ENCODE measurements at regions not wholly inside any gene's neighbourhood (a gene's known extent, or its start where the extent isn't known, plus 50 kb on each side); places are given as distances from the start of the nearest gene placed in this dataset.

GRCh38 chr4:52246827-52247226 is 195.7 kb downstream of the SPATA18 start:
- no peak for TF ChIP-seq CTCF (IDR thresholded peaks at IDR 0.05; ENCODE audit: low read depth, low read length)

GRCh38 chr4:52247941-52248340 is 196.8 kb downstream of the SPATA18 start:
- H3K4me3 ChIP-seq (ENCODE audit: low read depth, low read length), result no peak overlapping the region
- no peak for TF ChIP-seq CTCF (IDR thresholded peaks at IDR 0.05; ENCODE audit: low read depth, low read length)

More at GRCh38 chr4:52246827-52247226, 195.7 kb downstream of the SPATA18 start:
- no peak overlapping the region for H3K4me3 ChIP-seq (ENCODE audit: low read depth, low read length)

GRCh38 chr4:52248820-52249219 is 197.7 kb downstream of the SPATA18 start:
- no peak overlapping the region for H3K4me3 ChIP-seq (ENCODE audit: low read depth, low read length)
- TF ChIP-seq CTCF (IDR thresholded peaks at IDR 0.05; ENCODE audit: low read depth, low read length), result no peak

- TF ChIP-seq CTCF (IDR thresholded peaks at IDR 0.05; ENCODE audit: low read depth, low read length), result no peak
- no peak overlapping the region for H3K4me3 ChIP-seq (ENCODE audit: low read depth, low read length)
Measured at GRCh38 chr4:52249581-52249980, 198.5 kb downstream of the SPATA18 start.

GRCh38 chr4:52250154-52250553 is 199.1 kb downstream of the SPATA18 start:
- no peak for TF ChIP-seq CTCF (IDR thresholded peaks at IDR 0.05; ENCODE audit: low read depth, low read length)
- no peak overlapping the region for H3K4me3 ChIP-seq (ENCODE audit: low read depth, low read length)

GRCh38 chr4:52251864-52252263 is 200.8 kb downstream of the SPATA18 start:
- H3K4me3 ChIP-seq (ENCODE audit: low read depth, low read length), result no peak overlapping the region
- no peak for TF ChIP-seq CTCF (IDR thresholded peaks at IDR 0.05; ENCODE audit: low read depth, low read length)

GRCh38 chr4:52253025-52253424 is 201.9 kb downstream of the SPATA18 start:
- TF ChIP-seq CTCF (IDR thresholded peaks at IDR 0.05; ENCODE audit: low read depth, low read length), result no peak
- no peak overlapping the region for H3K4me3 ChIP-seq (ENCODE audit: low read depth, low read length)

Measured in WI38 (cell line).